ENCODE measurements at regions not wholly inside any gene's neighbourhood (a gene's known extent, or its start where the extent isn't known, plus 50 kb on each side); places are given as distances from the start of the nearest gene placed in this dataset.

GRCh38 chr7:88402529-88402928 is 95.8 kb upstream of the STEAP4 start:
- no peak for DNase-seq

GRCh38 chr7:88401009-88401623 is 94.4 kb upstream of the STEAP4 start:
- no peak for DNase-seq

GRCh38 chr7:88399696-88400240 is 93.1 kb upstream of the STEAP4 start:
- DNase-seq = no peak

- DNase-seq = no peak
These were observed 92.3 kb upstream of the STEAP4 start for GRCh38 chr7:88399036-88399435.

GRCh38 chr7:88398459-88398858 is 91.8 kb upstream of the STEAP4 start:
- no peak for DNase-seq

GRCh38 chr7:88396948-88397322 is 90.2 kb upstream of the STEAP4 start:
- no peak for DNase-seq

- no peak for DNase-seq
These were observed 89.7 kb upstream of the STEAP4 start for GRCh38 chr7:88396295-88396947.

GRCh38 chr7:88395715-88396114 is 89.0 kb upstream of the STEAP4 start:
- DNase-seq = no peak

GRCh38 chr7:88391247-88391646 is 84.6 kb upstream of the STEAP4 start:
- DNase-seq = no peak

GRCh38 chr7:88387368-88387767 is 80.7 kb upstream of the STEAP4 start:
- DNase-seq = no peak

- no peak for DNase-seq
These were observed 80.0 kb upstream of the STEAP4 start for GRCh38 chr7:88386665-88387156.

- DNase-seq = no peak
These were observed 70.7 kb upstream of the STEAP4 start for GRCh38 chr7:88377434-88377833.

GRCh38 chr7:88368686-88369085 is 62.0 kb upstream of the STEAP4 start:
- no peak for DNase-seq

GRCh38 chr7:88366845-88367244 is 60.2 kb upstream of the STEAP4 start:
- no peak for DNase-seq

GRCh38 chr7:88363869-88364268 is 57.2 kb upstream of the STEAP4 start:
- no peak for DNase-seq

GRCh38 chr7:88363249-88363648 is 56.6 kb upstream of the STEAP4 start:
- DNase-seq = no peak

GRCh38 chr7:88361357-88361756 is 54.7 kb upstream of the STEAP4 start:
- DNase-seq = no peak

GRCh38 chr7:88358881-88359280 is 52.2 kb upstream of the STEAP4 start:
- DNase-seq = no peak

GRCh38 chr7:88358526-88358838 is 51.8 kb upstream of the STEAP4 start:
- DNase-seq = no peak

- no peak for DNase-seq
These were observed 51.3 kb upstream of the STEAP4 start for GRCh38 chr7:88357781-88358525.

GRCh38 chr7:88357294-88357693 is 50.6 kb upstream of the STEAP4 start:
- no peak for DNase-seq
